IPS-15b (cell line): ENCODE measurements at regions not wholly inside any gene's neighbourhood (a gene's known extent, or its start where the extent isn't known, plus 50 kb on each side); places are given as distances from the start of the nearest gene placed in this dataset.

Experiments
- H3K27me3 ChIP-seq: one replicate; pipeline ENCODE4 v1.6.1; 2013; ENCODE audit warnings: low read length; ENCODE audit not compliant: control insufficient read depth, insufficient read depth
- H3K36me3 ChIP-seq: one replicate; pipeline ENCODE4 v1.6.1; 2013; ENCODE audit warnings: low read length; ENCODE audit not compliant: control insufficient read depth, insufficient read depth
- H3K4me1 ChIP-seq: one replicate; pipeline ENCODE4 v1.6.1; 2013; ENCODE audit warnings: mild to moderate bottlenecking, low read length; ENCODE audit not compliant: control insufficient read depth, insufficient read depth
- H3K4me3 ChIP-seq: one replicate; pipeline ENCODE4 v1.5.1; 2013; ENCODE audit warnings: low read depth, low read length
- H3K9ac ChIP-seq: one replicate; pipeline ENCODE4 v1.6.1; 2013; ENCODE audit warnings: low read depth, mild to moderate bottlenecking, low read length
- H3K9me3 ChIP-seq: one replicate; pipeline ENCODE4 v1.6.1; 2013; ENCODE audit warnings: mild to moderate bottlenecking, low read length; ENCODE audit not compliant: control insufficient read depth, insufficient read depth

- Histone ChIP-seq H3K36me3 (no peaks in the 10 kb centered on the region), H3K9me3 (no peaks in the 10 kb centered on the region), H3K4me1 (no peaks in the 10 kb centered on the region), H3K27me3 (no peaks in the 10 kb centered on the region), H3K4me3 (no peak overlapping the region), H3K9ac (no peak overlapping the region)
These were observed 455.1 kb upstream of the MPDZ start for GRCh38 chr9:13734601-13735000.

DNA sequence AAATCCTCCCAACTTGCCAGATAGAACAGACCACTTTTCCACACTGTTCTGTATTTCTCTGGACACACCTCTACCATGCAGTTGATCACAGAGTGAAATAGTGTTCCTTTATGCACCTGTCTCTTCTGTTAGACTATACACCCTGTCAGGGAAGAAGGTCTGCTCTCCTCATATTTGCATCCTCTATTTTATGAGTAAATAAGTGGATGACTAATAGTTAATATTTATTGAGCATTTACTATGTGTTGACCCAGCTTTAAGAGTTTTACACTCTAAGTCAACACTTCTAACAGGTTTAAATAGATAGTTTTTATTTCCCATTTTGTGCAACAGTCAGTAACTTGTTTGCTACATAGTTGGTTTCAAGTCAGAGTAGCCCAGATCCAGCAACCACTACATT lies 452.8 kb upstream of the MPDZ start:
- no peaks in the 10 kb centered on the region for H3K36me3 ChIP-seq
- no peaks in the 10 kb centered on the region for H3K4me1 ChIP-seq
- H3K4me3 ChIP-seq, result no peak overlapping the region
- H3K9ac ChIP-seq, result no peak overlapping the region
- H3K27me3 ChIP-seq, result no peaks in the 10 kb centered on the region
- H3K9me3 ChIP-seq, result no peaks in the 10 kb centered on the region

GRCh38 chr9:13731637-13732036 lies 452.1 kb upstream of the MPDZ start:
- H3K9me3 ChIP-seq, result no peaks in the 10 kb centered on the region
- H3K27me3 ChIP-seq, result no peaks in the 10 kb centered on the region
- H3K36me3 ChIP-seq, result no peaks in the 10 kb centered on the region
- H3K4me1 ChIP-seq, result no peaks in the 10 kb centered on the region
- H3K4me3 ChIP-seq, result no peak overlapping the region
- H3K9ac ChIP-seq, result no peak overlapping the region

GRCh38 chr9:13729955-13730354 lies 450.5 kb upstream of the MPDZ start:
- Histone ChIP-seq H3K4me3 (no peak overlapping the region), H3K9ac (no peak overlapping the region), H3K9me3 (no peaks in the 10 kb centered on the region), H3K36me3 (no peaks in the 10 kb centered on the region), H3K4me1 (no peaks in the 10 kb centered on the region), H3K27me3 (no peaks in the 10 kb centered on the region)

- H3K4me3 ChIP-seq, result no peak overlapping the region
- no peaks in the 10 kb centered on the region for H3K27me3 ChIP-seq
- H3K9ac ChIP-seq, result no peak overlapping the region
- no peaks in the 10 kb centered on the region for H3K9me3 ChIP-seq
- H3K36me3 ChIP-seq, result no peaks in the 10 kb centered on the region
- H3K4me1 ChIP-seq, result no peaks in the 10 kb centered on the region
These were observed 449.7 kb upstream of the MPDZ start for GRCh38 chr9:13728917-13729811.

DNA sequence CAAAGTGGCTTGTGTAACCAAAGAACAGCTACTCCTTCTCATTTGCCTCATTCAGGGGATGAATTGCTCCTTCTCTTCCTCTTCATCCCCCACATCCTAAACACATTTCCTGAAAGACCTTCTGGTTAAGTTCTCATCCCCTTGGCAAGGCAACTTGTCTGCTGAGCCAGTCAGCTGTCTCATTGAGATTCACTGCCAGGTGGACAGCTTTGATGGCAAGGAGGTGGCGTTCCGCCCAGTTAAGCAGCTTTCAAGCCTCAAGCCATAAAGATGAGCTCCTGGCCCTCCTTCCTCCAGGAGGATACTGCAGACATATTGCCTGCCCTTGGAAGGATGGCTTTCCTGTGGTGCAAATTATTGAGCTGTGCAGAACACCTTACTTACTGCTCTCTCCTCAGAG lies 448.6 kb upstream of the MPDZ start:
- H3K36me3 ChIP-seq, result no peaks in the 10 kb centered on the region
- no peaks in the 10 kb centered on the region for H3K9me3 ChIP-seq
- no peaks in the 10 kb centered on the region for H3K4me1 ChIP-seq
- no peak overlapping the region for H3K4me3 ChIP-seq
- H3K9ac ChIP-seq, result no peak overlapping the region
- no peaks in the 10 kb centered on the region for H3K27me3 ChIP-seq

DNA sequence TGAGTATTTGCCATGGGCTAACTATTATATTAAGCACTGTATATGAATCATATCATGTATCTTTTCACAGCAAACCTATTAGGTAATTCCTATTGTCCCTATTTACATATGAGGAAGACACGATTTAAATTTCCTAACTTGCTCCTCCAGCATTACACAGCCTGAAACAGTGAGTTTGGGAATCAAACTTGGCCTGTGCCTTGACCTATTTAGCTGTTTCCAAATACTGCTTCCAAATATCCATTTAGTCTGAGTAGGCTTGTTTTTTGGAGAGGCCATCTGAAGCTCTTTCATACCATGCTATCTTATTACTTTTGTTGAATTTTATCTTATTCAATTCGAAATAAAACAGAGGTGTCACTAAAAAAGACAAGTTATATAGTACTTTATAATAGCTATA lies 447.3 kb upstream of the MPDZ start:
- no peaks in the 10 kb centered on the region for H3K36me3 ChIP-seq
- no peaks in the 10 kb centered on the region for H3K4me1 ChIP-seq

DNA sequence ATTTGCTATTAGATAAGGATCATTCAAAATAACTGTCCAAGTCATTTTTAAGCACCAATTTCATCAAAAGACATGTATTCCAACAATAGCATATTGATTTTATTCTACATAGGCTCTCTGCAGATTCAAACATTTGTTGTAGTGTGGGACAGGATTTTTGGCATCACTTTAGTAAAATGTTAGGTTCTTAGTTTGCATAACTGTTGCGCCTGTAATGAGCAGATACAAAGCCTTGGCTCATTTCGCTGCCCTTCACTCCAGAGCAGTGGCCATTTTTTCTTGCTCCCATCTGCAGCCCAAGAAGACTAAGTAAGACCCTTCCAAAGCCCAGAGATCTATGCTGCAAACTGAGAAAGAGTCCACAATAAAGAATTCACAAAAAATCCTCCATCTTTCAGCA lies 446.0 kb upstream of the MPDZ start:
- Histone ChIP-seq H3K9ac (no peak overlapping the region), H3K9me3 (no peaks in the 10 kb centered on the region), H3K4me3 (no peak overlapping the region), H3K4me1 (no peaks in the 10 kb centered on the region), H3K36me3 (no peaks in the 10 kb centered on the region), H3K27me3 (no peaks in the 10 kb centered on the region)

More for the DNA sequence above, 447.3 kb upstream of the MPDZ start:
- Histone ChIP-seq H3K9me3 (no peaks in the 10 kb centered on the region), H3K9ac (no peak overlapping the region), H3K27me3 (no peaks in the 10 kb centered on the region), H3K4me3 (no peak overlapping the region)

DNA sequence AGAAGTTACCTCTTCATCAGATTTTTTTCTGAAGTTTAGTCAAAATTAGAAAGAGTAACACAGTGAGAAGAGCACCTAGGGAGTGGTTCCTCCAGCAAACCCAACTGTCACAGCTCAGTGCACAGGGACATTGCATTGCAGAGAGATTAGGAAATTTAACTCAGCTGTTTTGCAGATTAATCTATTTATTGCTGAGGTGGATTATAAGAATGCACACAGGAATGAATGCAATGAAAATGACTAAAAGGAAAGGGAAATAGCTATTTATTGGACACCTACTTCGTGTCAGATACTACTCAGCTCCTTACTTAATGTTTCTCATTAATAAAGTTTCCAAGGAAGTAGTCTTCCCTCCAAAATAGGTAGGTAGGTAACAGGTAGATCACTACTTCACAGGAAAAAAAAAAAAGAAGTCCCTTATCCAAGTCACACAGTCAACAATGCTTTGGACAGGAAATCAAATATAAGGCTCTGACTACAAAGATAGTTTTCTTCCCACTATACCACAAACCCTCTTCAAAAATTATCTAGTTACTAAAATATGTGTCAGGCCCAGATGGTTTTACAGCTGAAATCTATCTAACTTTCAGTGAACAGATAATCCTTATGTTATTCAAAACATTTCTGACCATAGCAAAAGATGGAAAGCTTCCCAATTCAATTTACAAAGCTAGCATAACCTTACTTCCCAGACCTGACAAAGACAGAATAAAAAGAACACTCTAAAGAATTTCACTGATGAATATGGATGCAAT lies 442.2 kb upstream of the MPDZ start:
- H3K9me3 ChIP-seq, result no peaks in the 10 kb centered on the region

DNA sequence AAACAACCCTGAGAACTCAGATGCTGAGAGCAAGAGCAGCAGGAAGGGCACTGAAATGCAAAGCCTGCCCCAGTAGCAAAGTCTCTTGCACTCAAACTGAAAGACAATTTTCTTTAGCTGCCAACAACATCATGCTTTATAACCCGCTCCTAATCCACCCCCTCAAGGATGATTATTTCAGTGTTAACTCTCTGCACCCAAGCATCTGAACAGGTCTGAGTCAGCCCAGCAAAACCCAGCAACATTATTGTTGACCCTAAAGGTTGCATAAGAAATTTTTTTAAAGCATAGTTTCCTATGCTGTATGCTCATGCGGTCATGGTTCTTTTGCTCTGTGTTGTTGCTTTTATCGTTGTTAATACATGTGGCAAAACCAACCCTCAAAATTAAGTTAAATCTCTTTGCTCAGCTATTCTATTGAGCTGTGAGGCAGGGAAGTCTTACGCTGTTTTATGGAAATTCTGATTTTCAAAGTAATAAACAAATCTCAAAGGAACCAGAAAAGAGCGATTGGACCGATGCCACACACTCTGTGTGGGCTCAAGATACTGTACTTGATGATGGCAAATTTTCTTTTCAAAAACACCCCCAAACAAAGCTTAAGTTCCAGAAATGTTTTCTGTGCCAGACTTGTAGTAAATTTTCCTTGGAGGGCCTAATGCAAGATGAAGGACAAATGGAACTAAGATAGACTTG lies 440.6 kb upstream of the MPDZ start:
- Histone ChIP-seq H3K27me3 (no peaks in the 10 kb centered on the region), H3K9me3 (no peaks in the 10 kb centered on the region), H3K36me3 (no peaks in the 10 kb centered on the region), H3K4me3 (no peak overlapping the region), H3K9ac (no peak overlapping the region), H3K4me1 (peaks cover 4% of the 10 kb centered on the region)

More for the DNA sequence above, 442.2 kb upstream of the MPDZ start:
- H3K4me3 ChIP-seq, result no peak overlapping the region
- no peak overlapping the region for H3K9ac ChIP-seq
- no peaks in the 10 kb centered on the region for H3K27me3 ChIP-seq
- H3K36me3 ChIP-seq, result no peaks in the 10 kb centered on the region
- H3K4me1 ChIP-seq, result peaks cover 4% of the 10 kb centered on the region

GRCh38 chr9:13719446-13719845 lies 440.0 kb upstream of the MPDZ start:
- no peaks in the 10 kb centered on the region for H3K9me3 ChIP-seq
- H3K36me3 ChIP-seq, result no peaks in the 10 kb centered on the region
- H3K4me1 ChIP-seq, result peaks cover 4% of the 10 kb centered on the region
- H3K27me3 ChIP-seq, result no peaks in the 10 kb centered on the region
- no peak overlapping the region for H3K9ac ChIP-seq
- H3K4me3 ChIP-seq, result no peak overlapping the region
